GM12891 (cell line): ENCODE measurements at regions not wholly inside any gene's neighbourhood (a gene's known extent, or its start where the extent isn't known, plus 50 kb on each side); places are given as distances from the start of the nearest gene placed in this dataset.

Experiments
- POLR2A ChIP-seq: IDR thresholded peaks from 2 replicates; pipeline ENCODE4 v1.6.1; 2011; ENCODE audit warnings: low read depth, low read length, control low read depth
- POLR2AphosphoS5 ChIP-seq: IDR thresholded peaks from 2 replicates; pipeline ENCODE4 v1.6.1; 2011; ENCODE audit warnings: low read depth, low read length, control low read depth
- POU2F2 ChIP-seq: IDR thresholded peaks from 2 replicates; pipeline ENCODE4 v1.6.1; 2011; ENCODE audit warnings: low read depth, mild to moderate bottlenecking, control low read depth, low read length, moderate library complexity

DNA sequence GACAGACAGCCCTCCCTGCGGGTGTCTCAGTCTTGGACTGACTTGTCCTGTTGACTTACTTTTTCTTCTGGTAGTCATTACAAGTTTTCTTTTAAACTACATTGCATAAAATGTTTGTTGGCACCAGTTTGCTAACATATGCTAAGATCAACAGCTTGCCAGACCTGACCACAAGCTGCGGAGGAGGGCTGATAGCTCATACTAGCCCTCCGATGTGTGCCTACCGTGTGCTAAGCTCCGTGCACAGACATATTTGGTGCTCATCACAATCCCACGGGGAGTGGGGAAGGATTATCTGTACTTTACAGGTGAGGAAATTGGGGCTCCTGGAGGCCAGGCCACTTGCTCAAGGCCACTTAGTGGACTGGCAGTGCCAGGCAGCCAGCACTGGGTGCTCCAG lies 72.8 kb upstream of the YPEL5 start:
- TF ChIP-seq POLR2A (no peak), POLR2AphosphoS5 (no peak), POU2F2 (no peak)
